Suprapubic skin (tissue), 4 donors: ENCODE measurements at regions not wholly inside any gene's neighbourhood (a gene's known extent, or its start where the extent isn't known, plus 50 kb on each side); places are given as distances from the start of the nearest gene placed in this dataset.

Experiments
- DNase-seq, 2 donors: peaks; one replicate each; pipeline ENCODE4 v3.0.0-alpha.2; 2019; ENCODE audit warnings: low spot score in 2 of 2
- H3K27ac ChIP-seq: fragments of 200-600 bp; sonication (generic); one replicate; pipeline ENCODE4 v1.5.1; 2019
- H3K27me3 ChIP-seq: fragments of 200-600 bp; sonication (generic); one replicate; pipeline ENCODE4 v1.5.1; 2019
- H3K36me3 ChIP-seq: fragments of 200-600 bp; sonication (generic); one replicate; pipeline ENCODE4 v1.5.1; 2019
- H3K4me1 ChIP-seq: fragments of 200-600 bp; sonication (generic); one replicate; pipeline ENCODE4 v1.5.1; 2019
- H3K4me3 ChIP-seq: fragments of 200-600 bp; sonication (generic); one replicate; pipeline ENCODE4 v1.5.1; 2019; ENCODE audit warnings: mild to moderate bottlenecking
- H3K9me3 ChIP-seq: fragments of 200-600 bp; sonication (generic); one replicate; pipeline ENCODE4 v1.5.1; 2019
- EP300 ChIP-seq: sonication (generic); formaldehyde crosslinking; IDR thresholded peaks from one replicate; pipeline ENCODE4 v1.6.1; 2017; ENCODE audit warnings: antibody characterized with exemption
- POLR2A ChIP-seq, 2 donors: fragments of 450-650 bp; IDR thresholded peaks; one replicate each; pipeline ENCODE4 v1.6.1; 2017; ENCODE audit warnings: antibody characterized with exemption in 2 of 2, mild to moderate bottlenecking in 2 of 2, moderate library complexity in 2 of 2
- POLR2AphosphoS5 ChIP-seq, 3 donors: sonication (generic); formaldehyde crosslinking; IDR thresholded peaks; one replicate each; pipeline ENCODE4 v1.6.1; 2017; ENCODE audit warnings: antibody characterized with exemption in 3 of 3
- WGBS: methylation state at CpG from one replicate; pipeline ENCODE4 v1.1.5; 2018; 5-methylcytosine and 5-hydroxymethylcytosine counted together
- TF ChIP-seq, protein P1 (sequence below), 2 donors: fragments of 200-600 bp in 1 of 2; fragments of 450-650 bp in 1 of 2; sonication (generic) in 1 of 2; IDR thresholded peaks; one replicate each; pipeline ENCODE4 v1.5.1; 2016 to 2019; ENCODE audit warnings: antibody characterized with exemption in 2 of 2, mild to moderate bottlenecking in 1 of 2, moderate library complexity in 1 of 2

DNA sequence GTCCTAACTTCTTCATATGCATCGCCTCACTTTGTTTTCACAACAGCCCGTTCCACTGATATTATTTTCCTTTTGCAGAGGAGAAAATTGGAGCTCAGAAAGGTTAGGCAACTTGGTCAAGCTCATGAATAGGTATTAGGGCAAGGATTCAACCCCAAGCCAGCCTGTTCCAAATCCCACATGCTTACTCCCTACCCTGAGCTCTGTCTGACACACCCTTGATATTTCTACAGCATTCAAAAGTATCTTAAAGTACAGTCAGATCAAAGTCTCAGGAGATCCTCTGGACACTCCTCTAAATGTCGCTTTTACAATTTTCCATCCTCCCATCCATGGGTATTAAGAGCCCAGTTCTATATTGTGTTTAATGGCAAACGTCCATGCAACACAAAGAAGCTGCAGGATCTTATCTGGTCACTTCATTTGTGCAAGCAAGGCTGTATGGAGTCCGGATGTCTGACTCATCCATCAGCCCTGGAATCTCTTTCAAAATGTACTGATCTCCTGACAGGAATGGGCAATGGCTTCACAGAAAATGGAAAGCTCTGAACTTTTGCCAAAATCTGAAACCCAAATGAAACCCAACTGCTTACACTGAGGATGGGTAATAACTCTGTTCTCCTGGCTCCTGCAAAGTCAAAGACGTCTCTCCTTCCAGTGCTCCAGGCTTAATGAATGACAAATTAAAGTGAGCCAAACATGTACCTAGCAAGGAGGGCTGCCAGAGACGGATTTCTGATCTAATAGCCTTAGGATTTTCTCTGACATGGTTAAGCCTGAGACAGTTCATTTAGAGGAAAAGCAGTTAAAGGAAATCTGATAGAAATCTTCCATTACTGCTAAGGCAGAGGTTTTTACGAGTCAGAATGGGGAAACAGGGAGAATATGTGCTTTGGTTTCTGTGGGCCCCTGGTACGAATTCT is 230.9 kb upstream of the RORA start:
- Histone ChIP-seq H3K27me3 (peaks cover 4% of the 10 kb centered on the region), H3K27ac (no peak overlapping the region), H3K4me1 (no peaks in the 10 kb centered on the region), H3K4me3 (no peak overlapping the region), H3K9me3 (no peaks in the 10 kb centered on the region), H3K36me3 (no peaks in the 10 kb centered on the region)
- WGBS = 51% methylated on average over 9 of the region's 9 CpGs
- TF ChIP-seq POLR2AphosphoS5 (IDR thresholded peaks at IDR 0.05) = no peak
- no peak for DNase-seq

GRCh38 chr15:61457050-61457733 is 228.1 kb upstream of the RORA start:
- no peaks in the 10 kb centered on the region for H3K4me1 ChIP-seq
- TF ChIP-seq POLR2A (IDR thresholded peaks at IDR 0.05) (no peak), POLR2AphosphoS5 (IDR thresholded peaks at IDR 0.05) (no peak), EP300 (no peak)
- TF ChIP-seq, protein P1, sequence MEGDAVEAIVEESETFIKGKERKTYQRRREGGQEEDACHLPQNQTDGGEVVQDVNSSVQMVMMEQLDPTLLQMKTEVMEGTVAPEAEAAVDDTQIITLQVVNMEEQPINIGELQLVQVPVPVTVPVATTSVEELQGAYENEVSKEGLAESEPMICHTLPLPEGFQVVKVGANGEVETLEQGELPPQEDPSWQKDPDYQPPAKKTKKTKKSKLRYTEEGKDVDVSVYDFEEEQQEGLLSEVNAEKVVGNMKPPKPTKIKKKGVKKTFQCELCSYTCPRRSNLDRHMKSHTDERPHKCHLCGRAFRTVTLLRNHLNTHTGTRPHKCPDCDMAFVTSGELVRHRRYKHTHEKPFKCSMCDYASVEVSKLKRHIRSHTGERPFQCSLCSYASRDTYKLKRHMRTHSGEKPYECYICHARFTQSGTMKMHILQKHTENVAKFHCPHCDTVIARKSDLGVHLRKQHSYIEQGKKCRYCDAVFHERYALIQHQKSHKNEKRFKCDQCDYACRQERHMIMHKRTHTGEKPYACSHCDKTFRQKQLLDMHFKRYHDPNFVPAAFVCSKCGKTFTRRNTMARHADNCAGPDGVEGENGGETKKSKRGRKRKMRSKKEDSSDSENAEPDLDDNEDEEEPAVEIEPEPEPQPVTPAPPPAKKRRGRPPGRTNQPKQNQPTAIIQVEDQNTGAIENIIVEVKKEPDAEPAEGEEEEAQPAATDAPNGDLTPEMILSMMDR (IDR thresholded peaks at IDR 0.05) = no peak
- no peak overlapping the region for H3K27ac ChIP-seq
- H3K9me3 ChIP-seq = no peaks in the 10 kb centered on the region
- no peaks in the 10 kb centered on the region for H3K36me3 ChIP-seq
- no peak for DNase-seq
- WGBS = 91% methylated on average over 4 of the region's 4 CpGs
- no peaks in the 10 kb centered on the region for H3K27me3 ChIP-seq
- no peak overlapping the region for H3K4me3 ChIP-seq

GRCh38 chr15:61449186-61449702 is 220.1 kb upstream of the RORA start:
- no peaks in the 10 kb centered on the region for H3K4me1 ChIP-seq
- H3K36me3 ChIP-seq = no peaks in the 10 kb centered on the region
- no peaks in the 10 kb centered on the region for H3K9me3 ChIP-seq
- no peak overlapping the region for H3K27ac ChIP-seq
- TF ChIP-seq, protein P1 (IDR thresholded peaks at IDR 0.05) = no peak
- TF ChIP-seq EP300 = no peak
- TF ChIP-seq POLR2AphosphoS5 (IDR thresholded peaks at IDR 0.05) = no peak
- TF ChIP-seq POLR2A (IDR thresholded peaks at IDR 0.05) = no peak
- H3K27me3 ChIP-seq = no peaks in the 10 kb centered on the region
- DNase-seq = no peak
- H3K4me3 ChIP-seq = no peak overlapping the region

DNA sequence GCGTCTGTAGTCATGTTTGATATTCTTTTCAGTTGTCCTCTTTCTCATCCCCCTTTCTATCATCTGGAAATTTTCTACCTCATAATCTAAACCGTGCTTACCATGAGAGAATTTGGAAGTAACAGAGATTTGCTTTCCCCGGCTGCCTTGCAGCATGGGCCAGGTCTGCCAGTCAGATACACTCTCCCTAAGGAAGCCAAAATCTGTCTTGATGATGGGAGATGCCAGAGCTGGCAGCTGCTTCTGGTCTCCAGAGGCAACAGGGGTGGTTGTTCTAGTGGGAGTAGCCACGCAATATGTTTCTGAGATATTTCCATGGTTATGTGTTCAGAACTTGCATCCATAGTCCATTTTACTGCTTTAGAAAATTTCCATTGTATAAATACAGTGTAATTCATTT is 218.9 kb upstream of the RORA start:
- H3K9me3 ChIP-seq = no peaks in the 10 kb centered on the region
- H3K4me1 ChIP-seq = no peaks in the 10 kb centered on the region
- H3K4me3 ChIP-seq = no peak overlapping the region
- DNase-seq = no peak
- H3K27ac ChIP-seq = no peak overlapping the region
- no peaks in the 10 kb centered on the region for H3K36me3 ChIP-seq
- no peaks in the 10 kb centered on the region for H3K27me3 ChIP-seq
- WGBS = 66% methylated on average over 4 of the region's 4 CpGs
- TF ChIP-seq, protein P1 (IDR thresholded peaks at IDR 0.05) = no peak
- TF ChIP-seq EP300 (no peak), POLR2A (IDR thresholded peaks at IDR 0.05) (no peak), POLR2AphosphoS5 (IDR thresholded peaks at IDR 0.05) (no peak)

DNA sequence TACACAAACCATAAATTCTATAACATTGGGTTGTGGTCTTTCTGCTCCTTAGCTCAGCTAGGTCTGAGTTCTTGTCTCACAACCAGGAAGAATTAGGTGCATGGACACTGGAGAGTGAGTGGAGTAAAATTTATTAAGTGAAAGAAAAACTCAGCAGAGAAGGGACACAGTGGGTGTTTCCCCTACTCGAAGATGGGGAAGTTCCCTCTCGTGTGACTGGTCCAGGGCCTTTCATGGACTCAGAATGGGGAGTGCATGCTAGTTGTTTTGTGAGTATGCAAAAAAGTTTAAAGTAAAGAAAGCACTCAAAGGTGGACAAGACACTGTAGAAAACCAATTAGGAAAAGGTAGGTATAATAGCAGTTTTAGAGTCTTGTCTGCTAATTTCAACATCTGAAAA is 215.5 kb upstream of the RORA start:
- no peaks in the 10 kb centered on the region for H3K27me3 ChIP-seq
- H3K4me3 ChIP-seq = no peak overlapping the region
- WGBS = 55% methylated on average over 2 of the region's 2 CpGs
- DNase-seq = no peak
- no peaks in the 10 kb centered on the region for H3K4me1 ChIP-seq
- no peaks in the 10 kb centered on the region for H3K9me3 ChIP-seq
- no peaks in the 10 kb centered on the region for H3K36me3 ChIP-seq
- H3K27ac ChIP-seq = no peak overlapping the region
- no peak for TF ChIP-seq POLR2AphosphoS5 (IDR thresholded peaks at IDR 0.05)
- no peak for TF ChIP-seq EP300
- no peak for TF ChIP-seq POLR2A (IDR thresholded peaks at IDR 0.05)
- TF ChIP-seq, protein P1 (IDR thresholded peaks at IDR 0.05) = no peak
